ENCODE measurements at regions not wholly inside any gene's neighbourhood (a gene's known extent, or its start where the extent isn't known, plus 50 kb on each side); places are given as distances from the start of the nearest gene placed in this dataset.

GRCh38 chr6:126603410-126603809, 263.5 kb downstream of the CENPW start:
- H3K4me1 ChIP-seq (ENCODE audit: insufficient read depth, low read length, poor library complexity, severe bottlenecking): no peaks in the 10 kb centered on the region
- no TSS peak for BruUV-seq (replicated peaks)
- TF ChIP-seq CTCF (conservative IDR thresholded peaks at IDR 0.05; ENCODE audit: low read length): no peak
- no peak for TF ChIP-seq EZH2phosphoT487 (IDR thresholded peaks at IDR 0.05; ENCODE audit: borderline replicate concordance, low read depth, low read length)
- intact Hi-C loops (cut with micrococcal nuclease; ENCODE audit: unreplicated experiment): no loop called here
- H3K4me2 ChIP-seq (ENCODE audit: low read length): no peak overlapping the region
- no peak overlapping the region for H3K27ac ChIP-seq (ENCODE audit: low read depth, low read length, poor library complexity, severe bottlenecking)
- H3K36me3 ChIP-seq (ENCODE audit: insufficient read depth, low read length): no peaks in the 10 kb centered on the region
- H3K9me2 ChIP-seq (ENCODE audit: insufficient read depth, low read length): no peaks in the 10 kb centered on the region
- H4K20me1 ChIP-seq (ENCODE audit: insufficient read depth, low read length): no peaks in the 10 kb centered on the region
- DNase-seq (ENCODE audit: low spot score): no peak
- H3K4me3 ChIP-seq (ENCODE audit: low read depth, low read length, poor library complexity, severe bottlenecking): no peak overlapping the region
- no peaks in the 10 kb centered on the region for H3K9me3 ChIP-seq (ENCODE audit: low read length)
- H3K79me2 ChIP-seq (ENCODE audit: insufficient read depth, low read depth, low read length): no peaks in the 10 kb centered on the region
- ChIA-PET POLR2A (no interaction called here), CTCF (ENCODE audit: unreplicated experiment) (no interaction called here)
- no peak overlapping the region for H2AFZ ChIP-seq (ENCODE audit: low read length)

- ChIA-PET CTCF (ENCODE audit: unreplicated experiment) (no interaction called here), POLR2A (no interaction called here)
These were observed 265.2 kb downstream of the CENPW start for GRCh38 chr6:126605089-126605488.

GRCh38 chr6:126607289-126607688, 267.4 kb downstream of the CENPW start:
- no peaks in the 10 kb centered on the region for H3K4me1 ChIP-seq (ENCODE audit: insufficient read depth, low read length, poor library complexity, severe bottlenecking)
- no peaks in the 10 kb centered on the region for H4K20me1 ChIP-seq (ENCODE audit: insufficient read depth, low read length)
- no peak for DNase-seq (ENCODE audit: low spot score)
- no peak overlapping the region for H3K4me2 ChIP-seq (ENCODE audit: low read length)
- BruUV-seq (replicated peaks): no TSS peak
- TF ChIP-seq EZH2phosphoT487 (IDR thresholded peaks at IDR 0.05; ENCODE audit: borderline replicate concordance, low read depth, low read length) (no peak), CTCF (conservative IDR thresholded peaks at IDR 0.05; ENCODE audit: low read length) (no peak)
- H3K36me3 ChIP-seq (ENCODE audit: insufficient read depth, low read length): no peaks in the 10 kb centered on the region
- no peaks in the 10 kb centered on the region for H3K79me2 ChIP-seq (ENCODE audit: insufficient read depth, low read depth, low read length)
- CTCF ChIA-PET (ENCODE audit: unreplicated experiment): no interaction called here
- H3K4me3 ChIP-seq (ENCODE audit: low read depth, low read length, poor library complexity, severe bottlenecking): no peak overlapping the region
- no peak overlapping the region for H2AFZ ChIP-seq (ENCODE audit: low read length)
- POLR2A ChIA-PET: interaction anchor here (0.5 to 0.8 kb wide), 2 partner anchors 10 to 1075 kb away, joined by 3 read pairs; no protein-coding TSS in a partner anchor
- intact Hi-C loops (cut with micrococcal nuclease; ENCODE audit: unreplicated experiment): no loop called here
- H3K9me2 ChIP-seq (ENCODE audit: insufficient read depth, low read length): no peaks in the 10 kb centered on the region
- no peak overlapping the region for H3K27ac ChIP-seq (ENCODE audit: low read depth, low read length, poor library complexity, severe bottlenecking)
- no peaks in the 10 kb centered on the region for H3K9me3 ChIP-seq (ENCODE audit: low read length)

More at GRCh38 chr6:126605089-126605488, 265.2 kb downstream of the CENPW start:
- Histone ChIP-seq H2AFZ (ENCODE audit: low read length) (no peak overlapping the region), H3K79me2 (ENCODE audit: insufficient read depth, low read depth, low read length) (no peaks in the 10 kb centered on the region), H4K20me1 (ENCODE audit: insufficient read depth, low read length) (no peaks in the 10 kb centered on the region), H3K9me2 (ENCODE audit: insufficient read depth, low read length) (no peaks in the 10 kb centered on the region), H3K4me3 (ENCODE audit: low read depth, low read length, poor library complexity, severe bottlenecking) (no peak overlapping the region), H3K4me2 (ENCODE audit: low read length) (no peak overlapping the region), H3K36me3 (ENCODE audit: insufficient read depth, low read length) (no peaks in the 10 kb centered on the region), H3K9me3 (ENCODE audit: low read length) (no peaks in the 10 kb centered on the region), H3K27ac (ENCODE audit: low read depth, low read length, poor library complexity, severe bottlenecking) (no peak overlapping the region), H3K4me1 (ENCODE audit: insufficient read depth, low read length, poor library complexity, severe bottlenecking) (no peaks in the 10 kb centered on the region)
- TF ChIP-seq CTCF (conservative IDR thresholded peaks at IDR 0.05; ENCODE audit: low read length) (no peak), EZH2phosphoT487 (IDR thresholded peaks at IDR 0.05; ENCODE audit: borderline replicate concordance, low read depth, low read length) (no peak)
- intact Hi-C loops (cut with micrococcal nuclease; ENCODE audit: unreplicated experiment): no loop called here
- BruUV-seq (replicated peaks): no TSS peak
- DNase-seq (ENCODE audit: low spot score): no peak
